NT2/D1 (cell line): ENCODE measurements at regions not wholly inside any gene's neighbourhood (a gene's known extent, or its start where the extent isn't known, plus 50 kb on each side); places are given as distances from the start of the nearest gene placed in this dataset.
A peak's percentile ranks its signal among the peaks of the same experiment; 100 is the strongest.
"Not testable (repeated sequence)": the region's sequence is repeated elsewhere in the genome, so short reads cannot be mapped to it uniquely, and the experiment has no call there.

Source experiments
- DNase-seq: peaks from one replicate; pipeline ENCODE4 v3.0.0-alpha.2; 2011; ENCODE audit warnings: low read depth, low spot score
- H3K27me3 ChIP-seq: 2 replicates; pipeline ENCODE4 v1.6.0; 2011; ENCODE audit warnings: mild to moderate bottlenecking; ENCODE audit not compliant: insufficient read length, insufficient read depth
- H3K36me3 ChIP-seq: 2 replicates; pipeline ENCODE4 v1.6.1; 2011; ENCODE audit warnings: mild to moderate bottlenecking, low read length, mixed read lengths; ENCODE audit not compliant: insufficient read depth, insufficient read length
- H3K4me1 ChIP-seq: 2 replicates; pipeline ENCODE4 v1.5.1; 2011; ENCODE audit not compliant: insufficient read depth, insufficient read length
- H3K4me3 ChIP-seq: 2 replicates; pipeline ENCODE4 v1.5.1; 2011; ENCODE audit warnings: low read depth; ENCODE audit not compliant: insufficient read length
- H3K9ac ChIP-seq: 2 replicates; pipeline ENCODE4 v1.6.0; 2011; ENCODE audit warnings: low read depth; ENCODE audit not compliant: insufficient read length
- H3K9me3 ChIP-seq: 2 replicates; pipeline ENCODE4 v1.5.1; 2011; ENCODE audit warnings: mild to moderate bottlenecking, low read length; ENCODE audit not compliant: insufficient read depth
- SUZ12 ChIP-seq: IDR thresholded peaks from 2 replicates; pipeline ENCODE4 v1.6.1; 2011; ENCODE audit not compliant: insufficient read length, insufficient read depth; ENCODE audit errors: extremely low read depth
- YY1 ChIP-seq: IDR thresholded peaks from 2 replicates; pipeline ENCODE4 v1.6.1; 2011; ENCODE audit not compliant: insufficient read length, insufficient read depth
- ZNF274 ChIP-seq: IDR thresholded peaks from 2 replicates; pipeline ENCODE4 v1.6.1; 2011; ENCODE audit warnings: mild to moderate bottlenecking, low read depth, low read length

GRCh38 chr21:35521852-35522505 lies 472.9 kb upstream of the RUNX1 start:
- no peak overlapping the region for H3K9ac ChIP-seq
- DNase-seq: no peak
- H3K36me3 ChIP-seq: no peaks in the 10 kb centered on the region
- H3K9me3 ChIP-seq: no peaks in the 10 kb centered on the region
- H3K4me1 ChIP-seq: no peaks in the 10 kb centered on the region
- no peaks in the 10 kb centered on the region for H3K27me3 ChIP-seq
- TF ChIP-seq ZNF274: no peak
- TF ChIP-seq SUZ12: no peak
- TF ChIP-seq YY1: no peak
- H3K4me3 ChIP-seq: no peak overlapping the region

- TF ChIP-seq ZNF274 (no peak), YY1 (no peak), SUZ12 (no peak)
- H3K9me3 ChIP-seq: no peaks in the 10 kb centered on the region
- no peaks in the 10 kb centered on the region for H3K4me1 ChIP-seq
- DNase-seq: peak; percentile 78
- no peaks in the 10 kb centered on the region for H3K27me3 ChIP-seq
- H3K4me3 ChIP-seq: no peak overlapping the region
- no peak overlapping the region for H3K9ac ChIP-seq
- H3K36me3 ChIP-seq: no peaks in the 10 kb centered on the region
Observed at GRCh38 chr21:35521293-35521692, 472.2 kb upstream of the RUNX1 start.

GRCh38 chr21:35520856-35521255 lies 471.8 kb upstream of the RUNX1 start:
- H3K4me1 ChIP-seq: no peaks in the 10 kb centered on the region
- H3K27me3 ChIP-seq: no peaks in the 10 kb centered on the region
- no peak overlapping the region for H3K4me3 ChIP-seq
- TF ChIP-seq YY1: no peak
- no peak for TF ChIP-seq SUZ12
- no peak for DNase-seq
- H3K9ac ChIP-seq: no peak overlapping the region
- no peaks in the 10 kb centered on the region for H3K9me3 ChIP-seq
- no peaks in the 10 kb centered on the region for H3K36me3 ChIP-seq

GRCh38 chr21:35520302-35520701 lies 471.2 kb upstream of the RUNX1 start:
- Histone ChIP-seq H3K27me3 (no peaks in the 10 kb centered on the region), H3K36me3 (no peaks in the 10 kb centered on the region), H3K4me1 (no peaks in the 10 kb centered on the region), H3K4me3 (no peak overlapping the region), H3K9me3 (no peaks in the 10 kb centered on the region), H3K9ac (no peak overlapping the region)
- no peak for TF ChIP-seq SUZ12
- TF ChIP-seq ZNF274: no peak
- no peak for TF ChIP-seq YY1
- DNase-seq: no peak

DNA sequence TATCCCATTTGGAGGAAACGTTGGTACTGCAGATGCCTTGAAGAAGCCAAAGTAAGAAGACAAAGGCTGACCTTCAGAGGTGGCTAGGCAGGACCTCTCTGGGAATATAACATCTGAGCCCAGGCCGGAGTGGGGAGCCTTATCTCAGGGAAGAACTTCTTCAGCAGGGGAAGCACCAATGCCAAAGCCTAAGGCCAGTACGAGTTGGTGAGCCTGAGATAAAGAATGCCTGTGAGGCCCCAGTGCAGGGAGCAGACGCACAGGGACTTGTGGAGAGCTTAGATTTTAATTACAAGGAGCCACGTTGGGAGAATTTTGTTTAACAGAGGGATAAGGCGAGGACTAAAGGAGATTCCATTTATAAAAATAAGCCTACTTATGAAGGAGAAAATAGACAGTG lies 468.8 kb upstream of the RUNX1 start:
- H3K4me3 ChIP-seq: no peak overlapping the region
- no peaks in the 10 kb centered on the region for H3K9me3 ChIP-seq
- no peaks in the 10 kb centered on the region for H3K36me3 ChIP-seq
- no peaks in the 10 kb centered on the region for H3K27me3 ChIP-seq
- TF ChIP-seq SUZ12 (no peak), ZNF274 (no peak), YY1 (no peak)
- H3K4me1 ChIP-seq: no peaks in the 10 kb centered on the region
- no peak overlapping the region for H3K9ac ChIP-seq
- no peak for DNase-seq

DNA sequence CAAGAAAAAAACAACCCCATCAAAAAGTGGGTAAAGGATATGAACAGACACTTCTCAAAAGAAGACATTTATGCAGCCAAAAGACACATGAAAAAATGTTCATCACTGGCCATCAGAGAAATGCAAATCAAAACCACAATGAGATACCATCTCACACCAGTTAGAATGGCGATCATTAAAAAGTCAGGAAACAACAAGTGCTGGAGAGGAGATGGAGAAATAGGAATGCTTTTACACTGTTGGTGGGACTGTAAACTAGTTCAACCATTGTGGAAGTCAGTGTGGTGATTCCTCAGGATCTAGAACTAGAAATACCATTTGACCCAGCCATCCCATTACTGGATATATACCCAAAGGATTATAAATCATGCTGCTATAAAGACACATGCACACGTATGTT lies 467.2 kb upstream of the RUNX1 start:
- H3K9me3 ChIP-seq, H3K4me1 ChIP-seq, DNase-seq, H3K27me3 ChIP-seq, H3K36me3 ChIP-seq, H3K4me3 ChIP-seq, H3K9ac ChIP-seq: not testable (repeated sequence)

DNA sequence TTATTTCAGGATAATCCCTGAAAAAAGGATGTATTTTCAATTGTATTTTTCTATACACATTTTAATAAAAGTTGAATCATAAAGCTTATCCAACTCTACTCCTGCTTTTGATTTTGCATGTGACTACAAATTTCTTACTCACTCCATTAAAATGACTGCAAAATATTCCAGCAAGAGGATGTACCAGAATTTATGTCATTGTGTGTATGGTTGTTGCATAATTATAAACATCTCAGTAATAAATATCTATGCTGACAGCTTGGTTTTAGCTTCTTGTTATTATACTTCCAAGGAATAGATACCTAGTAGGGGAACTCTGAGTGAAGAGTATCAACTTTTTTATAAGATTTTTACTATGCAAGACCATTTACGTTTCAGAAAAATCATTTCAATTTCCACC lies 463.2 kb upstream of the RUNX1 start:
- H3K4me1 ChIP-seq: no peaks in the 10 kb centered on the region
- no peak for DNase-seq
- no peak overlapping the region for H3K4me3 ChIP-seq
- no peaks in the 10 kb centered on the region for H3K36me3 ChIP-seq
- no peaks in the 10 kb centered on the region for H3K9me3 ChIP-seq
- H3K9ac ChIP-seq: no peak overlapping the region
- H3K27me3 ChIP-seq: no peaks in the 10 kb centered on the region
- TF ChIP-seq YY1 (no peak), SUZ12 (no peak), ZNF274 (no peak)
